IPS DF 4.7 (cell line): ENCODE measurements at regions not wholly inside any gene's neighbourhood (a gene's known extent, or its start where the extent isn't known, plus 50 kb on each side); places are given as distances from the start of the nearest gene placed in this dataset.

Experiments
- DNase-seq: peaks from one replicate; pipeline ENCODE4 v3.0.0-alpha.2; 2013; ENCODE audit warnings: low spot score; ENCODE audit errors: extremely low read depth

GRCh38 chr15:96732704-96733103, 402.2 kb downstream of the NR2F2 start:
- no peak for DNase-seq

GRCh38 chr15:96733721-96734120, 403.2 kb downstream of the NR2F2 start:
- no peak for DNase-seq

- no peak for DNase-seq
Measured at GRCh38 chr15:96735632-96736240, 405.2 kb downstream of the NR2F2 start.

- no peak for DNase-seq
Measured at GRCh38 chr15:96736384-96736783, 405.9 kb downstream of the NR2F2 start.

- DNase-seq = no peak
Measured at GRCh38 chr15:96737408-96737807, 406.9 kb downstream of the NR2F2 start.

GRCh38 chr15:96746665-96747064, 416.2 kb downstream of the NR2F2 start:
- no peak for DNase-seq

- no peak for DNase-seq
Measured at GRCh38 chr15:96747291-96747690, 416.8 kb downstream of the NR2F2 start.

GRCh38 chr15:96750361-96750760, 419.9 kb downstream of the NR2F2 start:
- DNase-seq = no peak

- DNase-seq = no peak
Measured at GRCh38 chr15:96756146-96756545, 425.6 kb downstream of the NR2F2 start.

- no peak for DNase-seq
Measured at GRCh38 chr15:96756656-96757055, 426.2 kb downstream of the NR2F2 start.

GRCh38 chr15:96762566-96762965, 432.1 kb downstream of the NR2F2 start:
- no peak for DNase-seq

GRCh38 chr15:96764501-96764900, 434.0 kb downstream of the NR2F2 start:
- DNase-seq = no peak

GRCh38 chr15:96764946-96765345, 434.4 kb downstream of the NR2F2 start:
- DNase-seq = no peak

- no peak for DNase-seq
Measured at GRCh38 chr15:96766366-96766765, 435.9 kb downstream of the NR2F2 start.

- DNase-seq = no peak
Measured at GRCh38 chr15:96767703-96768434, 437.4 kb downstream of the NR2F2 start.

GRCh38 chr15:96768435-96768789, 437.9 kb downstream of the NR2F2 start:
- DNase-seq = no peak

GRCh38 chr15:96771035-96771434, 440.5 kb downstream of the NR2F2 start:
- DNase-seq = no peak

GRCh38 chr15:96774216-96774615, 443.7 kb downstream of the NR2F2 start:
- DNase-seq = no peak

- DNase-seq = no peak
Measured at GRCh38 chr15:96783746-96784145, 453.2 kb downstream of the NR2F2 start.

- DNase-seq = no peak
Measured at GRCh38 chr15:96790004-96790403, 459.5 kb downstream of the NR2F2 start.

- no peak for DNase-seq
Measured at GRCh38 chr15:96792216-96792615, 461.7 kb downstream of the NR2F2 start.

GRCh38 chr15:96796841-96797240, 466.3 kb downstream of the NR2F2 start:
- DNase-seq = no peak

GRCh38 chr15:96801576-96802150, 471.2 kb downstream of the NR2F2 start:
- DNase-seq = no peak
